ENCODE measurements at regions not wholly inside any gene's neighbourhood (a gene's known extent, or its start where the extent isn't known, plus 50 kb on each side); places are given as distances from the start of the nearest gene placed in this dataset.

DNA sequence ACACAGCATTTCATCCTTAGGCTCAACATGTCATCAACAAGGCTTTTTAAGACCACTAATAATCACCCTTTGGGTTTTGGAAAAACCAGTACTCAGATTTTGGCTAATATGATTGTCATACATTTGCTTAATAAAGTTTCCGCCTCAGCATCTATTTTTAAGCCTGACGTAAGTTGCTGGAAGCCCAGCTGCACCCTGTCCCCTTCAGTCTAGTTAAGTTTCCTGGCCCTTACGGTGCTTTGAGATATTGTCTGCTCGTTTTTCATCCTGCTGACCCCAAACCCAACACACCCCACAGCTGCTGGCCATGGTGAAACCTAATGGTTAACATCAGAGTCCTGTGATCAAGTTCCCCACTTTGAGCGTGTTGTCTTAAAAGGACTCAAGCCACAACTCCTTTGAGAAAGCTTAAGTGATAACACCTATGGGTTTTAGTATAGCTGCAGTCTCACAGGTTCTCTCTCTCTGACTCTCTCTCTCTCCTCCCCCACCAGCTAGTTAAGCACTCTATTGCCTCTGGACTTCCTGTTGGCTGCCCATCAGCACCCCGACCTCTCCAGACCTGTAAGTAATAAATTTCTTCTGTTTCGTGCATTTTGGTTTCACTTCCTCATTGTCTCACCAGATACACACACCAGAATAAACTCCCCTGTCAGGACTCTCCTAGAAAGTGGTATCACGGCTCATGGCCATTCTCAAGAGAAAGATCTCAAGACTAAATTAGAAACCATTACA is 802.0 kb downstream of the C6orf118 start:
- Histone ChIP-seq H3K4me3 (ENCODE audit: low read depth, low read length) (no peak overlapping the region), H3K27me3 (ENCODE audit: control insufficient read depth, insufficient read depth, low read length) (no peaks in the 10 kb centered on the region)
- no peak for DNase-seq (ENCODE audit: low read depth)

DNA sequence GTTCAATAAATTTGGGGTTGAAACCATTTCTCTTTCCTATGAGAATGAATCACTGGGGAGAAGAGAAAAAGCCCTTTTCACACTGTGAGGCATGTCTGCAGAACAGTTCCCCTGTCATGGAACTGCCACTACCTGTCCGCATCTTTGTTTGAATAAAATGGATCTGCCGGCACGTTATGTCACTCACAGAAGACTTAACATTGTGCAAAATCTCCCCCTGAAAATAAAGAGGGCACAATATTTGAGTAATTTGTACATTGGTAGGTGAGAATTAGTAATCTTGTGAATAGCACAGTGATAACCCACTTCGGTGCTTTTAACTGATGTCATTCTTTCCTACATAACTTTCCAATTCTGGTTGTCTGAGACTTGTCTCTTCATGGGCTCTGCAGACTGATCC is 804.0 kb downstream of the C6orf118 start:
- H3K27me3 ChIP-seq (ENCODE audit: control insufficient read depth, insufficient read depth, low read length), result no peaks in the 10 kb centered on the region
- no peaks in the 10 kb centered on the region for H3K36me3 ChIP-seq (ENCODE audit: control insufficient read depth, insufficient read depth, low read length)
- H3K4me3 ChIP-seq (ENCODE audit: low read depth, low read length), result no peak overlapping the region
- TF ChIP-seq, protein P1, sequence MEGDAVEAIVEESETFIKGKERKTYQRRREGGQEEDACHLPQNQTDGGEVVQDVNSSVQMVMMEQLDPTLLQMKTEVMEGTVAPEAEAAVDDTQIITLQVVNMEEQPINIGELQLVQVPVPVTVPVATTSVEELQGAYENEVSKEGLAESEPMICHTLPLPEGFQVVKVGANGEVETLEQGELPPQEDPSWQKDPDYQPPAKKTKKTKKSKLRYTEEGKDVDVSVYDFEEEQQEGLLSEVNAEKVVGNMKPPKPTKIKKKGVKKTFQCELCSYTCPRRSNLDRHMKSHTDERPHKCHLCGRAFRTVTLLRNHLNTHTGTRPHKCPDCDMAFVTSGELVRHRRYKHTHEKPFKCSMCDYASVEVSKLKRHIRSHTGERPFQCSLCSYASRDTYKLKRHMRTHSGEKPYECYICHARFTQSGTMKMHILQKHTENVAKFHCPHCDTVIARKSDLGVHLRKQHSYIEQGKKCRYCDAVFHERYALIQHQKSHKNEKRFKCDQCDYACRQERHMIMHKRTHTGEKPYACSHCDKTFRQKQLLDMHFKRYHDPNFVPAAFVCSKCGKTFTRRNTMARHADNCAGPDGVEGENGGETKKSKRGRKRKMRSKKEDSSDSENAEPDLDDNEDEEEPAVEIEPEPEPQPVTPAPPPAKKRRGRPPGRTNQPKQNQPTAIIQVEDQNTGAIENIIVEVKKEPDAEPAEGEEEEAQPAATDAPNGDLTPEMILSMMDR (IDR thresholded peaks at IDR 0.05; ENCODE audit: insufficient read depth, low read length, poor library complexity, severe bottlenecking), result no peak
- no peak for DNase-seq (ENCODE audit: low read depth)

More for the DNA sequence above, 802.0 kb downstream of the C6orf118 start:
- TF ChIP-seq, protein P1 (IDR thresholded peaks at IDR 0.05; ENCODE audit: insufficient read depth, low read length, poor library complexity, severe bottlenecking), result no peak
- no peaks in the 10 kb centered on the region for H3K36me3 ChIP-seq (ENCODE audit: control insufficient read depth, insufficient read depth, low read length)

DNA sequence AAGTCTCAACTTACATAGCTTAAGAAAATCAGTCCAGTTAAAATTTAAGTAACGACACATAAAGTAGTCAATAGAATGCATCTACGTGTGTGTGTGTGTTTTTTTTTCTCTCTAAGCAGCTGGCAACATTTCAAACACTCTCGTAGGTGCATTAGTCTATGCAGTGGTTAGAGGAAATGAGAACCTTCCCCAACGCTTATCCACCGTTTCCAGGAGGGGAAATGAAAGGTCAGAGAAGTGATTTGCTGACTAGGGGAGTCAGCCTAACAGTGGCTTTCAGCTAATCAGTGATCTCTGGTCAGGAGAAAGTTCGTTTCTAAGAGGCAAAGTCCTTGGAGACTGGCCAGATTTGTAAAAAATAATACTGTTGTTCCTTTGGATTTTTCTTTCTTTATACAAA is 806.6 kb downstream of the C6orf118 start:
- TF ChIP-seq, protein P1 (IDR thresholded peaks at IDR 0.05; ENCODE audit: insufficient read depth, low read length, poor library complexity, severe bottlenecking), result no peak
- Histone ChIP-seq H3K36me3 (ENCODE audit: control insufficient read depth, insufficient read depth, low read length) (no peaks in the 10 kb centered on the region), H3K4me3 (ENCODE audit: low read depth, low read length) (no peak overlapping the region), H3K27me3 (ENCODE audit: control insufficient read depth, insufficient read depth, low read length) (no peaks in the 10 kb centered on the region)
- no peak for DNase-seq (ENCODE audit: low read depth)

DNA sequence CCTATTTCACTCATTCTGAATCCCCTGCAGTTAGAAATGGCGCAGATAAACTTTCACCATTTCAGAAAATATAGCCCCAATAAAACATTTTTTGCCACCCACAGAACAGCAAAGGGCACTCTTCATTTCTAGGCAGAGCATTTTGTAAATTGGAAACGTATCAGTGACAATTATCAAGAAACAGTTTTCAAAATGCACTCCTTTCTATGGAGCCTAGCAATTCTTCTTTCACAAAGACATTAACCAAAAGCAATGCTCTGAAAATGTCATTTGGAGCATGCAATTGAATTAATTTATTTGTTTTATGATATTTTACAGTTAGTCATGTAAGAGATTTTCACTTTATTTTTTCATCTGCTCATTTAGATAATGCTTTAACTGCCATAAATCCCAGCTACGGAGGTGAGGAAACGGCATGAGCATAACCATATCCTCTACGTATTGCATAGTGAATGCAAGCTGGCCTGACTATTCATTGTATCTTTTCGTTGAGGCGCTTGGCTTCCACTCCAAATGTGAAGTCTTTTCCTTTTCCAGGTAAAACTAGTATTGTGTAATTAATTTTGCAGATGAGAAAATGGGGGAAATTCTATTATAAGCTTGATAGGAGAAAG is 813.4 kb downstream of the C6orf118 start:
- H3K27me3 ChIP-seq (ENCODE audit: control insufficient read depth, insufficient read depth, low read length), result no peaks in the 10 kb centered on the region
- no peaks in the 10 kb centered on the region for H3K36me3 ChIP-seq (ENCODE audit: control insufficient read depth, insufficient read depth, low read length)
- DNase-seq (ENCODE audit: low read depth), result no peak
- TF ChIP-seq, protein P1 (IDR thresholded peaks at IDR 0.05; ENCODE audit: insufficient read depth, low read length, poor library complexity, severe bottlenecking), result no peak
- no peak overlapping the region for H3K4me3 ChIP-seq (ENCODE audit: low read depth, low read length)

DNA sequence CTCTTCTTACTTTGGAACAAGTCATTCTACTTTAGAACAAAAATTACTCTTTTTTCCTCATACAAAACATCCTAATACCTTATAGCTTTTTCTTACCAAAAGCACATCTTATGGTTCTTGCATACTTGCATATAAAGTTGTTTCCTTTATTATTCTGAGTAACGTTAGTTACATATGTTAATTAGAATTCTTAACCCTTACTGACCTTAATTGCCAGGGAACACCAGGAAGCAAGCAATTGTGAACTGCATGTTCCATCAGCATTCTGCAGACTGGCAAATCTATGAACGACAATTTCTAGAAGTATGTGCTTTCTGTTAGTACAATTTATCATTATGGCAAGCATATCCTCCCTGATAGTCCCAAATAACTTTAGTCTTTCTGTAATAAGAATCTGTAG is 831.0 kb downstream of the C6orf118 start:
- Histone ChIP-seq H3K36me3 (ENCODE audit: control insufficient read depth, insufficient read depth, low read length) (no peaks in the 10 kb centered on the region), H3K4me3 (ENCODE audit: low read depth, low read length) (no peak overlapping the region), H3K27me3 (ENCODE audit: control insufficient read depth, insufficient read depth, low read length) (no peaks in the 10 kb centered on the region)
- TF ChIP-seq, protein P1 (IDR thresholded peaks at IDR 0.05; ENCODE audit: insufficient read depth, low read length, poor library complexity, severe bottlenecking), result no peak
- no peak for DNase-seq (ENCODE audit: low read depth)
